Thyroid gland (tissue), 4 donors: ENCODE measurements at regions not wholly inside any gene's neighbourhood (a gene's known extent, or its start where the extent isn't known, plus 50 kb on each side); places are given as distances from the start of the nearest gene placed in this dataset.

Source experiments
- DNase-seq, 2 donors: peaks; one replicate each; pipeline ENCODE4 v3.0.0-alpha.2; 2019
- H3K27ac ChIP-seq, 3 donors: fragments of 200-600 bp; sonication (generic); 1 replicate in 2 of 3; 2 replicates in 1 of 3; pipeline ENCODE4 v1.5.1; 2016 to 2019; ENCODE audit warnings: mild to moderate bottlenecking in 1 of 3, moderate library complexity in 1 of 3
- H3K27me3 ChIP-seq: fragments of 200-600 bp; sonication (generic); one replicate; pipeline ENCODE4 v1.5.1; 2019
- H3K36me3 ChIP-seq, 2 donors: fragments of 200-600 bp; sonication (generic); one replicate each; pipeline ENCODE4 v1.5.1; 2016 to 2019
- H3K4me1 ChIP-seq, 2 donors: fragments of 200-600 bp; sonication (generic); one replicate each; pipeline ENCODE4 v1.5.1; 2017 to 2019
- H3K4me3 ChIP-seq, 3 donors: fragments of 200-600 bp; sonication (generic); replicated peaks in 1 of 3; 1 replicate in 2 of 3; 2 replicates in 1 of 3; pipeline ENCODE4 v1.5.1; 2016; ENCODE audit warnings: mild to moderate bottlenecking in 1 of 3
- H3K9me3 ChIP-seq: fragments of 200-600 bp; sonication (generic); one replicate; pipeline ENCODE4 v1.5.1; 2017
- CTCF ChIP-seq, 6 experiments: fragments of 200-600 bp in 3 of 6; fragments of 450-650 bp in 3 of 6; sonication (generic) in 3 of 6; IDR thresholded peaks; one replicate each; pipeline ENCODE4 v1.5.1; 2016 to 2019; ENCODE audit warnings: antibody characterized with exemption in 6 of 6, mild to moderate bottlenecking in 2 of 6, inconsistent platforms in 1 of 6, moderate library complexity in 1 of 6
- POLR2A ChIP-seq, 2 donors: fragments of 450-650 bp; IDR thresholded peaks; one replicate each; pipeline ENCODE4 v1.6.1; 2017; ENCODE audit warnings: antibody characterized with exemption in 2 of 2, mild to moderate bottlenecking in 2 of 2, moderate library complexity in 1 of 2
- whole genome bisulfite sequencing, 2 donors: methylation state at CpG; one replicate each; pipeline ENCODE4 v1.1.5; 2017; 5-methylcytosine and 5-hydroxymethylcytosine counted together
- intact Hi-C: fragments of 100-400 bp; cut with DNase I; formaldehyde crosslinking; loops from one replicate; pipeline ENCODE4 v1.15.1; 2023

GRCh38 chrX:68895341-68895755 lies 66.5 kb downstream of the EFNB1 start:
- Histone ChIP-seq H3K36me3 (no peaks in the 10 kb centered on the region), H3K4me3 (no peak overlapping the region), H3K27me3 (no peaks in the 10 kb centered on the region), H3K27ac (peak overlapping the region; percentile 37 to 63 (median 51)), H3K9me3 (no peaks in the 10 kb centered on the region), H3K4me1 (peaks cover 0 to 12% of the 10 kb centered on the region in 2 donors)
- peak; percentile 64 for DNase-seq
- TF ChIP-seq CTCF (IDR thresholded peaks at IDR 0.05) (no peak), POLR2A (IDR thresholded peaks at IDR 0.05) (no peak)
- intact Hi-C loops: no loop called here
- WGBS, 2 donors: 33% methylated on average over 2 of the region's 4 CpGs; no CpG with 5 or more reads in 1 of the 2 donors

- Histone ChIP-seq H3K4me1 (peaks cover 0 to 12% of the 10 kb centered on the region in 2 donors), H3K36me3 (no peaks in the 10 kb centered on the region), H3K27me3 (no peaks in the 10 kb centered on the region), H3K27ac (peak overlapping the region; percentile 37 to 63 (median 51)), H3K9me3 (no peaks in the 10 kb centered on the region), H3K4me3 (no peak overlapping the region)
- intact Hi-C loops: no loop called here
- peak; percentile 52 to 53 for DNase-seq
- WGBS, 2 donors: 6 to 7% methylated on average over 14 to 20 of the region's 49 CpGs
- TF ChIP-seq CTCF (IDR thresholded peaks at IDR 0.05): no peak
- no peak for TF ChIP-seq POLR2A (IDR thresholded peaks at IDR 0.05)
These were observed 65.9 kb downstream of the EFNB1 start for GRCh38 chrX:68894513-68895340.

GRCh38 chrX:68894142-68894512 lies 65.3 kb downstream of the EFNB1 start:
- DNase-seq: peak in 1 of 2 donors; percentile 6
- Histone ChIP-seq H3K4me1 (peaks cover 0 to 12% of the 10 kb centered on the region in 2 donors), H3K4me3 (no peak overlapping the region), H3K27ac (peak overlapping the region; percentile 37 to 63 (median 51)), H3K36me3 (no peaks in the 10 kb centered on the region), H3K27me3 (no peaks in the 10 kb centered on the region), H3K9me3 (no peaks in the 10 kb centered on the region)
- intact Hi-C loops: no loop called here
- TF ChIP-seq POLR2A (IDR thresholded peaks at IDR 0.05) (no peak), CTCF (IDR thresholded peaks at IDR 0.05) (no peak)
- 86% methylated on average over 1 of the region's 8 CpGs; no CpG with 5 or more reads in 1 of the 2 donors for WGBS, 2 donors

GRCh38 chrX:68892651-68893050 lies 63.8 kb downstream of the EFNB1 start:
- intact Hi-C loops: no loop called here
- WGBS, 2 donors: no CpG with 5 or more reads among the region's 13 CpGs

More at GRCh38 chrX:68892651-68893050, 63.8 kb downstream of the EFNB1 start:
- peaks cover 0 to 12% of the 10 kb centered on the region in 2 donors for H3K4me1 ChIP-seq
- DNase-seq: no peak
- H3K27ac ChIP-seq: no peak overlapping the region
- TF ChIP-seq POLR2A (IDR thresholded peaks at IDR 0.05) (no peak), CTCF (IDR thresholded peaks at IDR 0.05) (no peak)
- no peaks in the 10 kb centered on the region for H3K36me3 ChIP-seq
- no peaks in the 10 kb centered on the region for H3K27me3 ChIP-seq
- H3K9me3 ChIP-seq: no peaks in the 10 kb centered on the region
- no peak overlapping the region for H3K4me3 ChIP-seq
